Astrocyte (in vitro differentiated cells and primary cell): ENCODE measurements at regions not wholly inside any gene's neighbourhood (a gene's known extent, or its start where the extent isn't known, plus 50 kb on each side); places are given as distances from the start of the nearest gene placed in this dataset.

Experiments used
- CTCF ChIP-seq: IDR thresholded peaks from 2 replicates; pipeline ENCODE4 v1.5.1; 2011; ENCODE audit warnings: low read depth, mild to moderate bottlenecking, inconsistent platforms, low read length, moderate library complexity; ENCODE audit not compliant: insufficient read depth
- EZH2 ChIP-seq: IDR thresholded peaks from 2 replicates; pipeline ENCODE4 v1.6.1; 2012; ENCODE audit warnings: mild to moderate bottlenecking, low read length, inconsistent platforms; ENCODE audit not compliant: insufficient read depth

- TF ChIP-seq CTCF (no peak), EZH2 (no peak)
Observed at GRCh38 chr22:34781681-34782080, 284.3 kb upstream of the ISX start.
